ENCODE measurements at regions not wholly inside any gene's neighbourhood (a gene's known extent, or its start where the extent isn't known, plus 50 kb on each side); places are given as distances from the start of the nearest gene placed in this dataset.

DNA sequence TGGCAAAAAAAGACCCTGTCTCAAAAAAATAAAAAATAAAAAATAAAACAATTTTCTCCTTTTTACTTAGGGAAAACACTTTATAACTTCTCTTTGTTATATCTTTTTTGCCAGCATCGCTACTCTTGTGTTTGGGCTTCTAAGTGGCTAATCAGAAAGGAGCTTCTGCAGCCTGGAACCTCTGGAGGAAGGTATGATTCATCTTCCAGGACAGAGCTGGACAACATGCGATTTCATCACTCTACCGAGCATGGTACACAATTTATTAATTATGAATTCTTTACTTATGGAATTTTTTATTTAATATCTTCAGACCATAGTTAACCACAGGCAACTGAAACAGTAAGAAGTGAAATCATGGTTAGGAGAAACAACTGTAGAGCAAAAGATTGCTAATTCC, 1254.3 kb upstream of the AGA start:
- ChIA-PET RAD21 (ENCODE audit: low non-redundant PET in 1 of 2, low total read pairs in 2 of 2, uncharacterized antibody in 2 of 2, unreplicated experiment in 2 of 2) (no interaction called here), CTCF (no interaction called here), POLR2A (no interaction called here)
- no peaks in the 10 kb centered on the region for H3K27me3 ChIP-seq (ENCODE audit: insufficient read depth, low read length)
- H3K4me1 ChIP-seq (ENCODE audit: control insufficient read depth in 1 of 2, insufficient read depth in 2 of 2, low read length in 2 of 2): no peaks in the 10 kb centered on the region
- no peak overlapping the region for H3K27ac ChIP-seq (ENCODE audit: low read depth, low read length)
- H2AFZ ChIP-seq (ENCODE audit: low read depth, low read length, poor library complexity, severe bottlenecking): no peak overlapping the region
- no peaks in the 10 kb centered on the region for H3K36me3 ChIP-seq (ENCODE audit: control insufficient read depth in 1 of 2, insufficient read depth in 2 of 2, low read length in 2 of 2)
- no peaks in the 10 kb centered on the region for H4K20me1 ChIP-seq (ENCODE audit: insufficient read depth)
- no TSS peak for BruUV-seq (replicated peaks)
- no peaks in the 10 kb centered on the region for H3K79me2 ChIP-seq (ENCODE audit: insufficient read depth, low read length)
- intact Hi-C loops (cut with micrococcal nuclease): no loop called here
- no peak for ATAC-seq
- TF ChIP-seq ZNF274 (IDR thresholded peaks at IDR 0.05; ENCODE audit: low read depth, low read length) (no peak), CEBPB (IDR thresholded peaks at IDR 0.05; ENCODE audit: low read depth) (no peak), SP1 (IDR thresholded peaks at IDR 0.05; ENCODE audit: low read depth) (no peak), SRF (IDR thresholded peaks at IDR 0.05; ENCODE audit: low read depth) (no peak), RAD21 (IDR thresholded peaks at IDR 0.05; ENCODE audit: low read depth) (no peak), YY1 (IDR thresholded peaks at IDR 0.05; ENCODE audit: extremely low read depth, insufficient replicate concordance, low read depth, low read length) (no peak)
- no peak for DNase-seq (ENCODE audit: low read depth, low spot score)
- no peaks in the 10 kb centered on the region for H3K9me3 ChIP-seq (ENCODE audit: control insufficient read depth in 1 of 2, insufficient read depth in 1 of 2, low read depth in 1 of 2, low read length in 2 of 2)
- no peaks in the 10 kb centered on the region for H3K9me2 ChIP-seq (ENCODE audit: insufficient read depth)
- no peak overlapping the region for H3K4me3 ChIP-seq (replicated peaks in 1 of 2; ENCODE audit: low read depth in 1 of 2, low read length in 2 of 2)
- H3K4me2 ChIP-seq (ENCODE audit: low read length): no peak overlapping the region
- H3K9ac ChIP-seq (ENCODE audit: low read length): no peak overlapping the region

GRCh38 chr4:178712486-178712885, 1270.2 kb upstream of the AGA start:
- ChIA-PET CTCF (no interaction called here), POLR2A (no interaction called here), RAD21 (ENCODE audit: low non-redundant PET in 1 of 2, low total read pairs in 2 of 2, uncharacterized antibody in 2 of 2, unreplicated experiment in 2 of 2) (no interaction called here)
- Histone ChIP-seq H3K27me3 (ENCODE audit: insufficient read depth, low read length) (no peaks in the 10 kb centered on the region), H3K9me3 (ENCODE audit: control insufficient read depth in 1 of 2, insufficient read depth in 1 of 2, low read depth in 1 of 2, low read length in 2 of 2) (no peaks in the 10 kb centered on the region), H4K20me1 (ENCODE audit: insufficient read depth) (no peaks in the 10 kb centered on the region), H3K36me3 (ENCODE audit: control insufficient read depth in 1 of 2, insufficient read depth in 2 of 2, low read length in 2 of 2) (no peaks in the 10 kb centered on the region), H3K79me2 (ENCODE audit: insufficient read depth, low read length) (no peaks in the 10 kb centered on the region), H3K9ac (ENCODE audit: low read length) (no peak overlapping the region), H3K4me2 (ENCODE audit: low read length) (no peak overlapping the region), H3K4me3 (replicated peaks in 1 of 2; ENCODE audit: low read depth in 1 of 2, low read length in 2 of 2) (no peak overlapping the region), H3K27ac (ENCODE audit: low read depth, low read length) (no peak overlapping the region), H3K9me2 (ENCODE audit: insufficient read depth) (no peaks in the 10 kb centered on the region; the same call in 1 of the 2 replicates), H3K4me1 (ENCODE audit: control insufficient read depth in 1 of 2, insufficient read depth in 2 of 2, low read length in 2 of 2) (no peaks in the 10 kb centered on the region), H2AFZ (ENCODE audit: low read depth, low read length, poor library complexity, severe bottlenecking) (no peak overlapping the region)
- ATAC-seq (no peak), DNase-seq (ENCODE audit: low read depth, low spot score) (no peak)
- intact Hi-C loops (cut with micrococcal nuclease): no loop called here
- no TSS peak for BruUV-seq (replicated peaks)
- TF ChIP-seq EZH2 (IDR thresholded peaks at IDR 0.05) (no peak), ATF3 (IDR thresholded peaks at IDR 0.05) (no peak), ELF1 (IDR thresholded peaks at IDR 0.05; ENCODE audit: borderline replicate concordance, low read depth) (no peak), RAD21 (IDR thresholded peaks at IDR 0.05; ENCODE audit: low read depth) (no peak), EGR1 (IDR thresholded peaks at IDR 0.05; ENCODE audit: low read depth) (no peak), POLR2A (IDR thresholded peaks at IDR 0.05; ENCODE audit: borderline replicate concordance, extremely low read depth, insufficient read depth, insufficient read length) (no peak), CBX3 (IDR thresholded peaks at IDR 0.05; ENCODE audit: low read depth) (no peak), SP1 (IDR thresholded peaks at IDR 0.05; ENCODE audit: low read depth) (no peak), YY1 (IDR thresholded peaks at IDR 0.05; ENCODE audit: extremely low read depth, insufficient replicate concordance, low read depth, low read length) (no peak), MAX (IDR thresholded peaks at IDR 0.05) (no peak), ZFX (IDR thresholded peaks at IDR 0.05) (no peak), SIN3A (IDR thresholded peaks at IDR 0.05; ENCODE audit: low read depth) (no peak), CEBPB (IDR thresholded peaks at IDR 0.05; ENCODE audit: low read depth) (no peak), TCF7L2 (IDR thresholded peaks at IDR 0.05; ENCODE audit: borderline replicate concordance, extremely low read depth, insufficient read depth, insufficient read length) (no peak), EZH2phosphoT487 (IDR thresholded peaks at IDR 0.05; ENCODE audit: borderline replicate concordance) (no peak)
- TF ChIP-seq, protein P1, sequence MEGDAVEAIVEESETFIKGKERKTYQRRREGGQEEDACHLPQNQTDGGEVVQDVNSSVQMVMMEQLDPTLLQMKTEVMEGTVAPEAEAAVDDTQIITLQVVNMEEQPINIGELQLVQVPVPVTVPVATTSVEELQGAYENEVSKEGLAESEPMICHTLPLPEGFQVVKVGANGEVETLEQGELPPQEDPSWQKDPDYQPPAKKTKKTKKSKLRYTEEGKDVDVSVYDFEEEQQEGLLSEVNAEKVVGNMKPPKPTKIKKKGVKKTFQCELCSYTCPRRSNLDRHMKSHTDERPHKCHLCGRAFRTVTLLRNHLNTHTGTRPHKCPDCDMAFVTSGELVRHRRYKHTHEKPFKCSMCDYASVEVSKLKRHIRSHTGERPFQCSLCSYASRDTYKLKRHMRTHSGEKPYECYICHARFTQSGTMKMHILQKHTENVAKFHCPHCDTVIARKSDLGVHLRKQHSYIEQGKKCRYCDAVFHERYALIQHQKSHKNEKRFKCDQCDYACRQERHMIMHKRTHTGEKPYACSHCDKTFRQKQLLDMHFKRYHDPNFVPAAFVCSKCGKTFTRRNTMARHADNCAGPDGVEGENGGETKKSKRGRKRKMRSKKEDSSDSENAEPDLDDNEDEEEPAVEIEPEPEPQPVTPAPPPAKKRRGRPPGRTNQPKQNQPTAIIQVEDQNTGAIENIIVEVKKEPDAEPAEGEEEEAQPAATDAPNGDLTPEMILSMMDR (IDR thresholded peaks at IDR 0.05 in 2 of 3, conservative IDR thresholded peaks at IDR 0.05 in 1 of 3; ENCODE audit: borderline replicate concordance in 1 of 3, insufficient read depth in 1 of 3, low read depth in 2 of 3, low read length in 2 of 3): no peak
- TF ChIP-seq, protein P2, sequence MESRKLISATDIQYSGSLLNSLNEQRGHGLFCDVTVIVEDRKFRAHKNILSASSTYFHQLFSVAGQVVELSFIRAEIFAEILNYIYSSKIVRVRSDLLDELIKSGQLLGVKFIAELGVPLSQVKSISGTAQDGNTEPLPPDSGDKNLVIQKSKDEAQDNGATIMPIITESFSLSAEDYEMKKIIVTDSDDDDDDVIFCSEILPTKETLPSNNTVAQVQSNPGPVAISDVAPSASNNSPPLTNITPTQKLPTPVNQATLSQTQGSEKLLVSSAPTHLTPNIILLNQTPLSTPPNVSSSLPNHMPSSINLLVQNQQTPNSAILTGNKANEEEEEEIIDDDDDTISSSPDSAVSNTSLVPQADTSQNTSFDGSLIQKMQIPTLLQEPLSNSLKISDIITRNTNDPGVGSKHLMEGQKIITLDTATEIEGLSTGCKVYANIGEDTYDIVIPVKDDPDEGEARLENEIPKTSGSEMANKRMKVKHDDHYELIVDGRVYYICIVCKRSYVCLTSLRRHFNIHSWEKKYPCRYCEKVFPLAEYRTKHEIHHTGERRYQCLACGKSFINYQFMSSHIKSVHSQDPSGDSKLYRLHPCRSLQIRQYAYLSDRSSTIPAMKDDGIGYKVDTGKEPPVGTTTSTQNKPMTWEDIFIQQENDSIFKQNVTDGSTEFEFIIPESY (IDR thresholded peaks at IDR 0.05; ENCODE audit: extremely low read depth, insufficient replicate concordance, low read length): no peak

All from HCT116 (cell line).